ENCODE measurements at regions not wholly inside any gene's neighbourhood (a gene's known extent, or its start where the extent isn't known, plus 50 kb on each side); places are given as distances from the start of the nearest gene placed in this dataset.

DNA sequence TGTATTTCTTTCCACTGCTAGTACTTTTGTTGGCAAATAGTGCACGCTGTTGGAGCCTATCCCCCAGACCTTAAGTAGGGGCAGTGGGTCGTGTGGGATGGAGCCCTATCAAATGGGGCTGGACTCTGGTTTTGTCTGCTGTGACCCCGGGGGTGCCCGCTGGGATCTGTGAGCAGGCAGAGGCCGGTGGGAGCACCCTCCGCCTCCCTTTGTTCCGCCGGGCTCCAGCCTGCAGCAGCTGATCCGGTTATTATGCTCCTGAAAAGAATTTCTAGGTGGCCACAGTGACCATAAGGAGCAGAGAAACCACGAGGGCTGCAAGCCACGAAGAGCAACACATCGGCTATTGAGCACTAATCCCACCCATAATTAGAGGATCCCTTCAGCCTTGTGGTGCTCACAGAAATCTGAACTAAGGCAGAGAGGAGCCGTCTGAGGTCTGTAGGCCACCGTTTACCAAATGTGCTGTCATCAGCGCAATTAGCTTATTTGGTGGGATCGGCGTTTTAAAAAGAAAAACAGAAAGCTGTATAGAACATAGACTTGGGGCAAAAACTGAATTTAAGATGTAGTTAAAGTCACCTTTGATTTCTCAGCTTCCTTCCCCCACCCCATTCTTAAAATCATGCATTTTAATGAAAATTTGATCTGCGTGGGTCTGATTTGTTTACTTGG, 598.3 kb upstream of the JAG1 start:
- CTCF ChIA-PET: interaction anchor here (2.0 kb wide), 1 partner anchor 597 kb away, joined by 4 read pairs; no protein-coding TSS in a partner anchor
- in situ Hi-C loops (cut with HindIII; ENCODE audit: low pct_unique_long_range_greater_than_20kb, low sequenced_read_pairs) (no loop called here), intact Hi-C loops (cut with micrococcal nuclease; ENCODE audit: unreplicated experiment) (loop anchor here (5.0 to 10.0 kb wide), 3 partner anchors 65 to 1657 kb away; no protein-coding TSS in a partner anchor)
- Histone ChIP-seq H3K4me3 (ENCODE audit: low read depth in 2 of 2, low read length in 2 of 2) (no peak overlapping the region), H3K27ac (ENCODE audit: low read length) (no peak overlapping the region), H3K36me3 (ENCODE audit: control insufficient read depth, insufficient read depth, low read length) (no peaks in the 10 kb centered on the region), H3K9me3 (ENCODE audit: control insufficient read depth, insufficient read depth, low read depth, low read length) (no peaks in the 10 kb centered on the region), H3K4me1 (ENCODE audit: control insufficient read depth, insufficient read depth, low read length) (peaks cover 18% of the 10 kb centered on the region), H3K27me3 (ENCODE audit: control insufficient read depth, insufficient read depth, low read length) (no peaks in the 10 kb centered on the region)
- BruUV-seq (replicated peaks): no TSS peak
- POLR2A ChIA-PET: no interaction called here
- TF ChIP-seq TCF7L2 (IDR thresholded peaks at IDR 0.05; ENCODE audit: low read depth, low read length) (no peak), POLR2AphosphoS5 (IDR thresholded peaks at IDR 0.05; ENCODE audit: low read depth, low read length) (no peak)
- TF ChIP-seq, protein P1, sequence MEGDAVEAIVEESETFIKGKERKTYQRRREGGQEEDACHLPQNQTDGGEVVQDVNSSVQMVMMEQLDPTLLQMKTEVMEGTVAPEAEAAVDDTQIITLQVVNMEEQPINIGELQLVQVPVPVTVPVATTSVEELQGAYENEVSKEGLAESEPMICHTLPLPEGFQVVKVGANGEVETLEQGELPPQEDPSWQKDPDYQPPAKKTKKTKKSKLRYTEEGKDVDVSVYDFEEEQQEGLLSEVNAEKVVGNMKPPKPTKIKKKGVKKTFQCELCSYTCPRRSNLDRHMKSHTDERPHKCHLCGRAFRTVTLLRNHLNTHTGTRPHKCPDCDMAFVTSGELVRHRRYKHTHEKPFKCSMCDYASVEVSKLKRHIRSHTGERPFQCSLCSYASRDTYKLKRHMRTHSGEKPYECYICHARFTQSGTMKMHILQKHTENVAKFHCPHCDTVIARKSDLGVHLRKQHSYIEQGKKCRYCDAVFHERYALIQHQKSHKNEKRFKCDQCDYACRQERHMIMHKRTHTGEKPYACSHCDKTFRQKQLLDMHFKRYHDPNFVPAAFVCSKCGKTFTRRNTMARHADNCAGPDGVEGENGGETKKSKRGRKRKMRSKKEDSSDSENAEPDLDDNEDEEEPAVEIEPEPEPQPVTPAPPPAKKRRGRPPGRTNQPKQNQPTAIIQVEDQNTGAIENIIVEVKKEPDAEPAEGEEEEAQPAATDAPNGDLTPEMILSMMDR (IDR thresholded peaks at IDR 0.05): no peak
- DNase-seq (ENCODE audit: low read depth, low spot score) (no peak), ATAC-seq (no peak)

DNA sequence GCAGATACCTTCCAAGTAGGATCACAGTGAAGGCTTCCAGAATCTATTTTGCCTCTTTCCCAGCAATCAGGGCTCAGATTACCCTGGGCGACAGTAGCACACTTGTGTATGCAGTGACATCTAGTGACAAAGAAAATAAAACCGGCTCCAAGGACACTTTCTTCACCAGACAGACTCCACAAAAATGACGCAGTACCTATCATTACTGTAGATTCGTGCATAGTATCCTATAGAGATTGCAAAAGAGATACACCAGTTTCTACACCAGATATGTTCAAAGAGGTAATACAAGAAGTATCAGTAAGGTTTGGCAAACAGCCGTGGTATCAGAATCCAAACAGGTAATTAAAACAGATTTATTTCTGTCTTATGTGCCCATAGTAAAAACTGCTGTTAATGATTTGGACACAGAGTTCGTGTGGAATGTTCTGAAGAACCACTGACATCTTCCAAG, 600.4 kb upstream of the JAG1 start:
- ChIA-PET CTCF (no interaction called here), POLR2A (no interaction called here)
- Histone ChIP-seq H3K4me1 (ENCODE audit: control insufficient read depth, insufficient read depth, low read length) (peaks cover 10% of the 10 kb centered on the region; the same call in 1 of the 2 replicates), H3K27ac (ENCODE audit: low read length) (peak overlapping the region; percentile 68; the same call in 1 of the 2 replicates), H3K36me3 (ENCODE audit: control insufficient read depth, insufficient read depth, low read length) (no peaks in the 10 kb centered on the region), H3K9me3 (ENCODE audit: control insufficient read depth, insufficient read depth, low read depth, low read length) (no peaks in the 10 kb centered on the region), H3K4me3 (ENCODE audit: low read depth in 2 of 2, low read length in 2 of 2) (no peak overlapping the region), H3K27me3 (ENCODE audit: control insufficient read depth, insufficient read depth, low read length) (no peaks in the 10 kb centered on the region)
- intact Hi-C loops (cut with micrococcal nuclease; ENCODE audit: unreplicated experiment) (loop anchor here (1.0 to 10.0 kb wide), 6 partner anchors 67 to 1659 kb away; partner anchors contain the start of gene JAG1), in situ Hi-C loops (cut with HindIII; ENCODE audit: low pct_unique_long_range_greater_than_20kb, low sequenced_read_pairs) (no loop called here)
- TF ChIP-seq, protein P2, sequence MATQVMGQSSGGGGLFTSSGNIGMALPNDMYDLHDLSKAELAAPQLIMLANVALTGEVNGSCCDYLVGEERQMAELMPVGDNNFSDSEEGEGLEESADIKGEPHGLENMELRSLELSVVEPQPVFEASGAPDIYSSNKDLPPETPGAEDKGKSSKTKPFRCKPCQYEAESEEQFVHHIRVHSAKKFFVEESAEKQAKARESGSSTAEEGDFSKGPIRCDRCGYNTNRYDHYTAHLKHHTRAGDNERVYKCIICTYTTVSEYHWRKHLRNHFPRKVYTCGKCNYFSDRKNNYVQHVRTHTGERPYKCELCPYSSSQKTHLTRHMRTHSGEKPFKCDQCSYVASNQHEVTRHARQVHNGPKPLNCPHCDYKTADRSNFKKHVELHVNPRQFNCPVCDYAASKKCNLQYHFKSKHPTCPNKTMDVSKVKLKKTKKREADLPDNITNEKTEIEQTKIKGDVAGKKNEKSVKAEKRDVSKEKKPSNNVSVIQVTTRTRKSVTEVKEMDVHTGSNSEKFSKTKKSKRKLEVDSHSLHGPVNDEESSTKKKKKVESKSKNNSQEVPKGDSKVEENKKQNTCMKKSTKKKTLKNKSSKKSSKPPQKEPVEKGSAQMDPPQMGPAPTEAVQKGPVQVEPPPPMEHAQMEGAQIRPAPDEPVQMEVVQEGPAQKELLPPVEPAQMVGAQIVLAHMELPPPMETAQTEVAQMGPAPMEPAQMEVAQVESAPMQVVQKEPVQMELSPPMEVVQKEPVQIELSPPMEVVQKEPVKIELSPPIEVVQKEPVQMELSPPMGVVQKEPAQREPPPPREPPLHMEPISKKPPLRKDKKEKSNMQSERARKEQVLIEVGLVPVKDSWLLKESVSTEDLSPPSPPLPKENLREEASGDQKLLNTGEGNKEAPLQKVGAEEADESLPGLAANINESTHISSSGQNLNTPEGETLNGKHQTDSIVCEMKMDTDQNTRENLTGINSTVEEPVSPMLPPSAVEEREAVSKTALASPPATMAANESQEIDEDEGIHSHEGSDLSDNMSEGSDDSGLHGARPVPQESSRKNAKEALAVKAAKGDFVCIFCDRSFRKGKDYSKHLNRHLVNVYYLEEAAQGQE (IDR thresholded peaks at IDR 0.05; ENCODE audit: insufficient read depth in 1 of 2, low read depth in 2 of 2, low read length in 1 of 2): no peak
- TF ChIP-seq, protein P1 (IDR thresholded peaks at IDR 0.05): peak; percentile 77
- no peak for TF ChIP-seq SIN3A (IDR thresholded peaks at IDR 0.05; ENCODE audit: borderline replicate concordance, insufficient read depth, low read depth, low read length)
- no TSS peak for BruUV-seq (replicated peaks)
- ATAC-seq: peak; percentile 96
- DNase-seq (ENCODE audit: low read depth, low spot score): peak; percentile 76

Data from Panc1 (cell line).